Keratinocyte (primary cell): ENCODE measurements at regions not wholly inside any gene's neighbourhood (a gene's known extent, or its start where the extent isn't known, plus 50 kb on each side); places are given as distances from the start of the nearest gene placed in this dataset.

Source experiments
- DNase-seq: peaks from one replicate; pipeline ENCODE4 v3.0.0-alpha.2; 2011; ENCODE audit warnings: low read depth, missing footprints, low spot score
- FAIRE-seq: peaks from 2 replicates; lab custom pipeline; 2011; peaks lifted over from hg19 to GRCh38; lab: Jason Lieb, UNC
- H2AFZ ChIP-seq: 2 replicates; pipeline ENCODE4 v1.6.0; 2012; ENCODE audit warnings: low read length, control low read depth, inconsistent platforms; ENCODE audit not compliant: control insufficient read depth
- H3K27ac ChIP-seq: 2 replicates; pipeline ENCODE4 v1.5.1; 2011; ENCODE audit warnings: low read length; ENCODE audit not compliant: control insufficient read depth, insufficient read depth
- H3K27me3 ChIP-seq: 3 replicates; pipeline ENCODE4 v1.6.0; 2011; ENCODE audit warnings: low read length; ENCODE audit not compliant: control insufficient read depth, insufficient read depth; ENCODE audit errors: extremely low read depth
- H3K36me3 ChIP-seq, 2 experiments: 2 replicates in 1 of 2; 3 replicates in 1 of 2; pipeline ENCODE4 v1.5.1; 2011; ENCODE audit warnings: low read length in 2 of 2, mild to moderate bottlenecking in 1 of 2; ENCODE audit not compliant: control insufficient read depth in 2 of 2, insufficient read depth in 2 of 2; ENCODE audit errors: extremely low read depth in 1 of 2
- H3K4me1 ChIP-seq: 3 replicates; pipeline ENCODE4 v1.5.1; 2011; ENCODE audit warnings: low read length; ENCODE audit not compliant: control insufficient read depth, insufficient read depth; ENCODE audit errors: extremely low read depth
- H3K4me2 ChIP-seq: 3 replicates; pipeline ENCODE4 v1.6.0; 2011; ENCODE audit warnings: low read depth, low read length; ENCODE audit not compliant: control insufficient read depth, insufficient read depth; ENCODE audit errors: extremely low read depth
- H3K4me3 ChIP-seq, 3 experiments: fragments of 200-600 bp in 1 of 3; sonication (generic) in 1 of 3; 2 replicates in 2 of 3; 3 replicates in 1 of 3; pipeline ENCODE4 v1.5.1; 2011 to 2016; ENCODE audit warnings: low read length in 3 of 3, mild to moderate bottlenecking in 3 of 3, control low read depth in 2 of 3, inconsistent platforms in 1 of 3, low read depth in 1 of 3, mixed read lengths in 1 of 3, mixed run types in 1 of 3, moderate library complexity in 1 of 3; ENCODE audit not compliant: control insufficient read depth in 2 of 3, insufficient read depth in 2 of 3; ENCODE audit errors: extremely low read depth in 1 of 3
- H3K79me2 ChIP-seq: 2 replicates; pipeline ENCODE4 v1.6.0; 2012; ENCODE audit warnings: low read length; ENCODE audit not compliant: control insufficient read depth, insufficient read depth
- H3K9ac ChIP-seq: 3 replicates; pipeline ENCODE4 v1.6.0; 2011; ENCODE audit warnings: low read length; ENCODE audit not compliant: control insufficient read depth, insufficient read depth; ENCODE audit errors: extremely low read depth
- H3K9me1 ChIP-seq: 3 replicates; pipeline ENCODE4 v1.6.0; 2011; ENCODE audit warnings: low read length; ENCODE audit not compliant: control insufficient read depth, insufficient read depth; ENCODE audit errors: extremely low read depth
- H3K9me3 ChIP-seq: 2 replicates; pipeline ENCODE4 v1.5.1; 2012; ENCODE audit warnings: low read depth, low read length; ENCODE audit not compliant: control insufficient read depth
- H4K20me1 ChIP-seq: 3 replicates; pipeline ENCODE4 v1.6.0; 2011; ENCODE audit warnings: low read length; ENCODE audit not compliant: control insufficient read depth, insufficient read depth; ENCODE audit errors: extremely low read depth
- EZH2 ChIP-seq: IDR thresholded peaks from one replicate; pipeline ENCODE4 v1.6.1; 2012; ENCODE audit warnings: inconsistent platforms, mild to moderate bottlenecking, low read length, moderate library complexity
- dilution Hi-C: fragments of 300-500 bp; cut with MboI; formaldehyde crosslinking; loops from one replicate; pipeline ENCODE4 v1.7.0; 2020; ENCODE audit warnings: low sequenced_read_pairs; ENCODE audit not compliant: extremely low pct_ligation_motif_present
- TF ChIP-seq, protein P1 (sequence below), 3 experiments: IDR thresholded peaks in 1 of 3; conservative IDR thresholded peaks in 1 of 3; optimal IDR thresholded peaks in 1 of 3; 2 replicates in 2 of 3; 3 replicates in 1 of 3; pipeline versions ENCODE3 to v1.5.1; 2011; ENCODE audit warnings: low read length in 3 of 3, mild to moderate bottlenecking in 3 of 3, moderate library complexity in 2 of 3, control low read depth in 1 of 3, inconsistent platforms in 1 of 3; ENCODE audit not compliant: insufficient read depth in 2 of 3; ENCODE audit errors: extremely low read depth in 1 of 3

DNA sequence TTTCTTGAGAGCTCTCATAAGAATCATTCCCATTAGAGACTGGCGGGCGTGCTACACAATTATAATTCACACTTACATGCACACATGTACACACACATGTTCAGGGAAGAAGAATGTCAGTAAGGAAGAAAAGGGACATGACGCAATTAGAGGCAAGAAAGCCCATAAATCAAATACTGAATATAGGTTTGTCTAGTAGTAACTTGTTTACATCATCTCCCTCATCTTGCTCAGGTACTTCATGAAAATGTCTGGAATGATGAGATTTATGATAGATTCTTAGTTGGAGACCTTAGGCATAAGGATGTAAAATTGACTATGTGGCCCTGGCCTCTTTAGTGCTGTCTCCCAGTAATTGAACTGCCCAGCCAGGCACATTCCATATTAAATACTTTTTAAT lies 628.0 kb upstream of the PCDH20 start:
- no peak overlapping the region for H2AFZ ChIP-seq
- peaks cover 6% of the 10 kb centered on the region for H3K9me3 ChIP-seq
- H3K4me3 ChIP-seq = no peak overlapping the region
- no peak overlapping the region for H3K9ac ChIP-seq
- H3K79me2 ChIP-seq = no peaks in the 10 kb centered on the region
- TF ChIP-seq EZH2 = no peak
- TF ChIP-seq, protein P1, sequence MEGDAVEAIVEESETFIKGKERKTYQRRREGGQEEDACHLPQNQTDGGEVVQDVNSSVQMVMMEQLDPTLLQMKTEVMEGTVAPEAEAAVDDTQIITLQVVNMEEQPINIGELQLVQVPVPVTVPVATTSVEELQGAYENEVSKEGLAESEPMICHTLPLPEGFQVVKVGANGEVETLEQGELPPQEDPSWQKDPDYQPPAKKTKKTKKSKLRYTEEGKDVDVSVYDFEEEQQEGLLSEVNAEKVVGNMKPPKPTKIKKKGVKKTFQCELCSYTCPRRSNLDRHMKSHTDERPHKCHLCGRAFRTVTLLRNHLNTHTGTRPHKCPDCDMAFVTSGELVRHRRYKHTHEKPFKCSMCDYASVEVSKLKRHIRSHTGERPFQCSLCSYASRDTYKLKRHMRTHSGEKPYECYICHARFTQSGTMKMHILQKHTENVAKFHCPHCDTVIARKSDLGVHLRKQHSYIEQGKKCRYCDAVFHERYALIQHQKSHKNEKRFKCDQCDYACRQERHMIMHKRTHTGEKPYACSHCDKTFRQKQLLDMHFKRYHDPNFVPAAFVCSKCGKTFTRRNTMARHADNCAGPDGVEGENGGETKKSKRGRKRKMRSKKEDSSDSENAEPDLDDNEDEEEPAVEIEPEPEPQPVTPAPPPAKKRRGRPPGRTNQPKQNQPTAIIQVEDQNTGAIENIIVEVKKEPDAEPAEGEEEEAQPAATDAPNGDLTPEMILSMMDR (optimal IDR thresholded peaks at IDR 0.05 in 1 of 3, IDR thresholded peaks at IDR 0.05 in 1 of 3, conservative IDR thresholded peaks at IDR 0.05 in 1 of 3; ENCODE audit: extremely low read depth in 1 of 3, insufficient read depth in 2 of 3, low read length in 3 of 3) = no peak
- H3K27ac ChIP-seq = no peak overlapping the region
- H4K20me1 ChIP-seq = no peaks in the 10 kb centered on the region
- H3K36me3 ChIP-seq = no peaks in the 10 kb centered on the region
- no peaks in the 10 kb centered on the region for H3K4me1 ChIP-seq
- H3K4me2 ChIP-seq = no peak overlapping the region
- FAIRE-seq (no peak), DNase-seq (no peak)
- H3K9me1 ChIP-seq = no peaks in the 10 kb centered on the region
- H3K27me3 ChIP-seq = no peaks in the 10 kb centered on the region
- dilution Hi-C loops = no loop called here

- Histone ChIP-seq H3K4me2 (no peak overlapping the region), H3K4me1 (no peaks in the 10 kb centered on the region), H2AFZ (no peak overlapping the region), H3K9me1 (no peaks in the 10 kb centered on the region), H3K79me2 (no peaks in the 10 kb centered on the region), H3K9me3 (peaks cover 3% of the 10 kb centered on the region), H3K9ac (no peak overlapping the region), H3K27ac (no peak overlapping the region), H3K36me3 (no peaks in the 10 kb centered on the region), H3K4me3 (no peak overlapping the region), H3K27me3 (no peaks in the 10 kb centered on the region), H4K20me1 (no peaks in the 10 kb centered on the region)
- FAIRE-seq = no peak
- TF ChIP-seq, protein P1 (optimal IDR thresholded peaks at IDR 0.05 in 1 of 3, IDR thresholded peaks at IDR 0.05 in 1 of 3, conservative IDR thresholded peaks at IDR 0.05 in 1 of 3; ENCODE audit: extremely low read depth in 1 of 3, insufficient read depth in 2 of 3, low read length in 3 of 3) = no peak
- no peak for TF ChIP-seq EZH2
- dilution Hi-C loops = no loop called here
- no peak for DNase-seq
Observed at GRCh38 chr13:62040806-62041205, 625.2 kb upstream of the PCDH20 start.
